AG20443 (cell line): ENCODE measurements at regions not wholly inside any gene's neighbourhood (a gene's known extent, or its start where the extent isn't known, plus 50 kb on each side); places are given as distances from the start of the nearest gene placed in this dataset.
A peak's percentile ranks its signal among the peaks of the same experiment; 100 is the strongest.

Experiments used
- DNase-seq: peaks from one replicate; pipeline ENCODE4 v3.0.0; 2012; ENCODE audit warnings: low spot score, mixed read lengths

DNA sequence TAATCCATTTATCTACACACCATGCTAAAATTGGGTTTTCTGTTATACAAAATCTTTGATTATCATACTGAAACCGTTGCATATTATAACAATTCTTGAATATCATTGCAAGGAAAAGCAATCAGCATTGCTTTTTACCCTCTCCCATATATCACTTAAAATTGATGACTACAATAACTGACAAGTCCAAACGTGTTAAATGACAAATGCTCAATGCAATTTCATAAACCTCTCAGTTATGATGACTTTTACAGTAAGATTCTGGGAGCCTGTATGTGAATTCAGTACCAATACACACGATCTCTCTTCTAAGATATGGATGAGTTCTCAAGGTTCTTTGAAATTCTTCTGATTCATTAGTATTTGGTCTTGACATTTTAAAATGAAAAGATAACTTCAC lies 368.5 kb upstream of the TRIB2 start:
- DNase-seq, result no peak

DNA sequence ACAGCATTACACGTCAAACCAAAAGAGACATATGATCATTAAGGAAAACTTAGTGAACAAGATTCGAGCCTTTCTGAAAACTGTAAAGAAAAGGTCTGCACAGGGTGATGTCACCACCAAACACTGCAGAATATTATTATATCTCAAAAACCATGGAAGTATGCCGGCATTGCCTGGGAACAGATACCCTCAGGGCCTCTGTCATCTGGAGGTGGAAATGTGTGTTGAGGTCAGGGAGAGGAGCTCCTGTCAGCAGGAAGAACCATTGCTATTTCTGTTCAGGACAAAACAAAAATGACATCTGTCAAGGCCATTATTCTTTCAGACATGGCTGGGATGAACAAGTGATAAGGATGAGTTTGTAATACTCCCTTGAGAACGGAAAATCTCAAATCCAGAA lies 365.9 kb upstream of the TRIB2 start:
- DNase-seq, result no peak

DNA sequence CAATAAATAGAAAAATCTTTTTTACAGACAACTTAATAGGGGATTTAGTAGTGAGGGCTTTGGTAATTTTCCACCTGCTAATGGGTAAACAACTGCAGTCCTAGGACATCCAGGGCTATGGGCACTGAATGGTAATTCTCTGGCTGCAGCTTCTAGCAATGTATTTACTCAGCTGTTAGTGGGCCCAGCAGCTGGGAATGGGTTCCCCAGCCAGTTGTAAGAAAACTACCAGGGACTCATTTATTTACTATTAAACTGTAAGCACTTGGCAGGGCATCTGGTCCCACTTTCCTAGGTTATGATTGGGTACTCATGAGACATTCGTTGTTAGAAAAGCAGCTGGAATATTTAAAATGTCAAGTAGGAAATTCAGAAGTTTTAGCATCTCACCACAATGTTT lies 363.8 kb upstream of the TRIB2 start:
- DNase-seq, result no peak

DNA sequence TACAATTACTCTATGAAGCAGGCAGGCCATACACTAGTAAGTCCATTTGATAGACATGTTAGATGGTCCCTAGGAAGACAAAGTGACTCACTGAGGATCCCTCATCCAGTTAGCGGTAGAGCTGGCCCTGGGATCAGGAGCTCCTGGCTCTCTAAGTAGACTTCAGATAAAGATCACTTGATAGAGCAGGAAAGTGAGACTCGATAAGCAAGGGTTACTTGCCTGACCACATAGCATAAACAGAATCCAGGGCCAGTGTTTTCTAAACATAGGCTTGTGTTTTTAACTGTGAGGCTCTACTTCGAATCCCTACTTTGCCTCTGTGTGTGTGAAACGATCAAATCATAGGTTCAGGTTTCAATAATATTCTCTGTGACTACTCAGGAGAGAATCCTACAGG lies 355.2 kb upstream of the TRIB2 start:
- DNase-seq, result no peak

DNA sequence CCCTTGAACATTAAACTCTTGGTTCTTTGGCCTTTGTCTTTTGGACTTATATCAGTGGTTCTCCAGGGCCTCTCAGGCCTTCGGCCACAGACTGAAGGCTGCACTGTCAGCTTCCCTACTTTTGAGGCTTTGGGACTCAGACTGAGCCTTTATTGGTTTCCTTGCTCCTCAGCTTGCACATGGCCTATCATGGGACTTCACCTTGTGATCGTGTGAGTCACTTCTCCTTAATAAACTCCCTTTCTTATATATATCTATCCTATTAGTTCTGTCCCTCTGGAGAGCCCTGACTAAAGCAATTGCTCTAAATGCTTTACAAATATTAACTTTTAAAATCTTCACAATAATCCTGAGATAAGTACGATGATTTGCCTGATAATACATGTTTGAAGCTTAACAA lies 353.6 kb upstream of the TRIB2 start:
- no peak for DNase-seq

DNA sequence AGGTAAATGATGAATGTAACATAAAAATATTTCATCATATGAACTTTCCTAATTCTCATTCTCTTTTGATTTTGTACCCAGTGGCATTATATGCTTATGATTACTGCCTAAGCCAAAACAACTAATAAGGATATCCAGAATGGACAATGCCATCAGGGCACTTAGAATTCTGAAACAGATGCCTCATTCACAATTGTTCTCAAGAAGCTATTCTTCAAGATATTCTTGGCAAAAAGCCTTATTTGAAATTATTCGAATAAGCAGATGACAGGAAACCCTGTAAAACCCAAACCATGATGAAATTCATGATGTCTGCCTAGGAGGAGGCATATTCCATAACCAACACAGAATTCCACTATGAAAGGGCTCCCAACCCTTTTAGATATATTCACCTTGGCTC lies 353.2 kb upstream of the TRIB2 start:
- no peak for DNase-seq

DNA sequence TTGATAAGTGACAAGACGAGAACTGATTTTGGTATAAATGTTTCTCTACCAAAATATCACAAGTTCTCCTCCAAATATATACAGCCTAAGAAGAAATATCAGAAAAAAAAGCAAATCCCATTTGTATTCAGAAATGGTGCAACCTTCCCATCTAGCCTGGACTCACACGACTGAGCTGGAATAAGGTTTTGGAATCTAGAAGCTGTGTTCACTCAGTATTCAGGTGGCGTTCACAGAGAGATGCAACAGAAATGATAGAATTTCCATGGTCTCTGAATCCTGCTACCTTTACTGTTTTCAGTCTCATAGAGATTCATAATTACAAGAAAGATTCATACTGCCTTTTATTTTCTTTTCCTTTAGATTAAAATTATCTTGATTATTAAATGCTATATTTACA lies 347.2 kb upstream of the TRIB2 start:
- DNase-seq, result no peak

DNA sequence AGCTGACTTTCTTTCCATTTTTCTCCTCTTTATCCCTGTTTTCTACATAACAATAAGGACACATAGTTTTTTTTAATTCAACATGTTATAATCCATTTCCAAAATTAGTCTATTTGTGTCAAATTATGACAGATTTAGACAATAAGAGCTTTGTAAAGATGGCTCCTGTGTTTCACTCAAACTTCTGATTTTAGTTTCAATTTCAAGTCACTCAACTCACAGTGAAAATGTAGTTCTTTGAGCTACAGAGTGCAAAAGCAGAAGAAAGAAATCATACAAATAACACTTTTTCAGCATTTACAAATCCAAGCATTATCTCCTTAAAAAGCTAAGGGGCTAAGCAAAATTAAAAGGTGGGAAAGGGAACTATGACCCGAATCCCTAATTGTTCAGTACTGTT lies 340.7 kb upstream of the TRIB2 start:
- DNase-seq, result no peak

DNA sequence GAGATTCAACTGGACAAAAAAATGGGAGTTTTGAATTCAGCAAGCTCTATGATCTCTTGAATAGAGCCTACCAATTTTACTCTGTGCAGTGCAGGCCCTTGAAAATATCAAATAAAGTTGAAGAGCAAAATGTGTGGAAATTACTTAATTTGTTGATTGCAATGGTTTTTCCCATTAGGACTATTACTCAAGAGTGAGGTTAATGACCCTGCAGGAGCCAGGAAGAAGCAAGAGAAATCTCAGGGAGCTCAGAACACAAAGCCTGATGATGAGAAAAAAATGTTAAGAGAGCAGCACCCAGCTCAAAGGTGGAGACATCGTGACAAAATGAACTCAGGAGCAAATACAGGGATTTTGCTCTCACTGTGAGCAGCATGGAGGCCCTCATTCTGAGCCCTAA lies 337.6 kb upstream of the TRIB2 start:
- DNase-seq, result no peak

DNA sequence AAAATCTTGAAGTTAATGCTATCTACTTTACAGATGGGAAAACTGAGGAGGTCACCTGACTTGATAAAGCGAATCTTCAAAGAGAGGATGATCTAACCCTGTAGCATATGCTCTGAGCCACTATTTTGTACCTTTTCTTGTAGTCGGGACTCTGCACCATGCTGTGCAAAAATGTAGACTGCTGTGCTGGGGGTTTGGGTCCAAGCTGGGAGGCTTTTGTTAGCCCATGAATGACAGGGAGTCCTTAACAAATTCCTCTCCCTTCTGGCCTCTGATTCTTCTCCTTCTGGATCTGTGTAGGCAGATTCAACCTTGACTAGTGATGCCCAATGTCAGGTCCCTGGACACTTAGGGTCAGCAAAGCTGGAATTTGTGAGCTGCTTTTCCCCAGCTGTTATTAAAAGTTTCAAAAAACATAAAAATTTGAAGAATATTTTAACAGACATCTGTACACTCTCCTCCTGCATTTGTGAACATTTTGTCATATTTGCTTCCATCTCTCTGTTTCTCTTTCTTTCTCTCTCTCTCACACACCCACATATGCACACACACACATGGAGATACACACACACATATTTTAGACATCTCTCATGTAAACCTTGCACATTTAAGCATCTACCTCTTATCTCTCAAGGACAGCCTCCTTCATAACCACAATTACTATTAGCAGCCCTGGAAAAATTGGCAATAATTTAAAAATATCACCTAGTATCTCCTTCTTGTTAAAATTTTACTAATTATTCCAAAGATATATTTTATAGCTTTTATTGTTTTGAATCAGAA lies 335.0 kb upstream of the TRIB2 start:
- DNase-seq, result no peak

DNA sequence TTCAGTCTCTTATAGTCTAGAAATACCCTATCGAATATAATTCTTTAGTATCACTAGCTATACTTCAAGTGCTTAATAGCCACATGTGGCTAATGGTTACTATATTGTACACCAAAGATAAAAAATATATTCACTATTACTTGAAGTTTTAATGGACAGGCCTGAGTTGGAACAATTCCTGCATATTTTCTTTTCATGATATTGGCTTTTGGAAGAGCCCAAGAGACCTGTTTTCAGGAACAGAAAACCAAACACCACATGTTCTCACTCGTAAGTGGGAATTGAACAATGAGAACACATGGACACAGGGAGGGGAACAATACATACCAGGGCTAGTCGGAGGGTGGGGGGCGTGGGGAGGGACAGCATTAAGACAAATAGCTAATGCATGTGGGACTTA lies 334.4 kb upstream of the TRIB2 start:
- no peak for DNase-seq

DNA sequence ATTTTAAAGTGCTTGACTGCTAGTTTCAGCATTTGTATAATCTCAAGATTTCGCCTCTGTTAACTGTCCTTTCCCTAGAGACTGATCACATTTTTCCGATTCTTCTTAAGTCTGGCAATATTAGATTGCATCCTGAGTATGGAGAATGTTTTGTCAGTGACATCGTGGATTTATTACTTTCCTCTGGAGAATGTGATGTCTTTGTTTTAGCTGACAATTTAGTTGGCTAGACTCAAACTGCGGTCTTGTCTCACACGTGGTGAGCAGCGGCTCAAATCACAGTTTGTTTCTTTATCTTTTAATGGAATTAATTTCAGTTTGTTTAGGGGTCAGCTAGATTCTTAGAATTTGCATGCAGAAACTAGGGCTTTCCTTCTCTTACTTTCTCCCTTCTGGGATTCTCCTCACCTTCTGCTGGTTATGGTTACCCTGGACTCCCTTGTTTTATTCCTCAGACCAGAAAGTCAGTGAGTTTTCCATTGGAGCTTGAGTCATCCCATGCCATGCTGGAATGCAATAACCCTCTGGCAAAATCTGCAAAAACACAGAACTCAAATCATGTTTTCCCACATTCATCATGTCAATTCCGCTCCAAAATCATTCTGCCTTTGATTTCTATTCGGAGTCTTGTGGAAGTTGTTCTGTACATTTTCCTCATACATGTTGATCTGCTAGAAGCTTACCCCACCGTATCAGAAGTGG lies 327.2 kb upstream of the TRIB2 start:
- peak; percentile 59 for DNase-seq

DNA sequence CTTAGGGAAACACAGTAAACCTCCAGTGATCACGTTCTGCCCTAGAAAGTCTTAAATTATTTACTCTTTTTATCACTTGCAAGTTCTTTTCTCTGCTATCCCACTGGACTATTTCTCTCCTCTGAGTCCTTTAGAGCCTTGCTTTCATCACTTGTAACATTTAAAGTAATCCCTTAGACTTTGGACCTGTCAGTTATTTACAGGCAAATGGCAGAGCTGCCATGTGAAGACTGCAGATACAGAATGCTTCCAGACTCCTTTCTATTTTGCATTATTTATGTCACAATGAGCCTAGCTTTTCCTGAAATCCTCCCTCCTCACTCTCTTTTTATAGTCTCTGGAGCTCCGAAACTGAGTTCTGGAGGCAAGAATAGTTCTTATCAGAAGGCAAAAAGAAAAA lies 325.6 kb upstream of the TRIB2 start:
- DNase-seq, result no peak

DNA sequence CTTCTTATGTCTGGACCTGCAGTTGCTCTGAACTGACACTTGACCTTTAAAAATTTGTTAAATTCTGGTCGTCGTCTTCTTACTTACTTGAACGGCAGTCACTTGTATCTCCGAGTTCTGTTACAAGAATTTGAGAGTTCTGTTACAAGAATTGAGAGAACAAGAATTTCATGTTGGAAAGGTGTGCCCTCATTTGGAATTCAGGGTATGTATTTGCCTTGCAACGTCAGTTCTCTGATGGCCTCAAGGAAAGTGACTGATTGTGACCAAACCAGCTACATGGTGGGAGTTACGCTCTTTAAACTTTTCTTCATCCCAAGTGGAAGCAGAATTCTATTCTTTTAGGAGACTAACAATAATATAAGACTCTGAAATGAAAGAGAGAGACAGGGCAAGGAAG lies 320.0 kb upstream of the TRIB2 start:
- no peak for DNase-seq

DNA sequence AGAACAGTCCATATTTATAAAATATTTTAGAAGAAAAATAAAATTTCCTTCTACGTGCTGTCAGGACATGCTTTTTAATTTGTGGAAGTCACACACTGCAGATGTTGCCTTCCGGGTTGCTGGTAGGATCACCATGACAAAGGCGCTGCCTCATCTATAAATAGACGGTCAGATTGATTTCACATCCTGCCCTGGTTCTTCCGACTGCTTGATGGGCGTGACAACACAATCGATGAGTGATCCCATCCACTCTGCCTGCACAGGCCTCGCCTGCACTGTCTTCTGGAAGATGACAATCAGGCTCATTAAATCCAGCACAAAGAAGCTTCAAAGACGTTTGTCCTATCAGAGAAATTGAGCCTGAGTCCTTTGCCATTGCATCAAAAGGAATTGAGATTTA lies 318.9 kb upstream of the TRIB2 start:
- peak; percentile 55 for DNase-seq

DNA sequence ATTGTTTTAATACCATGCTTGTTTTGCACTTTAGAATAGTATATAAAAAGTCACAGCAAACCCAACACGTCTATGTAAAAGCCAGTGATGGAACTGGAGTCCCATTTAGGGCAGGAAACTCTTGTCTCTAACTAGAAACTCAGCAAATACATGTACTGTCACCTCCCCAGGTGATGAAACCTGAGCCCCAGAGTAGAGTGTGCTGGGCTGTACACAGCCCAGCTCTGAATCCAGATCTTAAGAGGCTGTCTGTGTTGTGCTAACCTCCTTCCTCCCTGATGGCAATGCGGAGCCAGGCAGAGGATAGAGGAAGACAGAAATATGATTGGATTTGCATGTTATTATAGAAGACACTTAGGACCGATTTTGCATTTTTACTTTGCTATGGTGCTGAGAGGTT lies 317.5 kb upstream of the TRIB2 start:
- DNase-seq, result no peak

DNA sequence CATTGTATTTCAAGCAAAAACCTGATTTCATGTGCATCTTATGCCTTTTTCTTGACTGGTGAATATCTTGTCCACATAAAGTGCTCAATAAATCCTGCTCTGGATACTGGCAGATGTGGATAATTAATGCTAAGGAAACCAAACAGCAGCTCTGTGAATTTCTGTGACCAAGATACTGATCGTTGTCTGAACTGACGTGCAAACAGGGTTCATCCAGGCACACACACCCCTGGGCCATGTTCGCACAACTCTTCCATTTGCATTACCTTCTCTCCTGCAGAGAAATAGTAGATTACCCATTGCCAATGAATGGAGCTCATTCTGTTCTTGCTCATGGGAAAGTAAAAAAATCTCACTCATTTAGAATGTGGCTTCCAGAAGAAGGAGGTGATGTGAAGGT lies 316.2 kb upstream of the TRIB2 start:
- DNase-seq, result no peak

DNA sequence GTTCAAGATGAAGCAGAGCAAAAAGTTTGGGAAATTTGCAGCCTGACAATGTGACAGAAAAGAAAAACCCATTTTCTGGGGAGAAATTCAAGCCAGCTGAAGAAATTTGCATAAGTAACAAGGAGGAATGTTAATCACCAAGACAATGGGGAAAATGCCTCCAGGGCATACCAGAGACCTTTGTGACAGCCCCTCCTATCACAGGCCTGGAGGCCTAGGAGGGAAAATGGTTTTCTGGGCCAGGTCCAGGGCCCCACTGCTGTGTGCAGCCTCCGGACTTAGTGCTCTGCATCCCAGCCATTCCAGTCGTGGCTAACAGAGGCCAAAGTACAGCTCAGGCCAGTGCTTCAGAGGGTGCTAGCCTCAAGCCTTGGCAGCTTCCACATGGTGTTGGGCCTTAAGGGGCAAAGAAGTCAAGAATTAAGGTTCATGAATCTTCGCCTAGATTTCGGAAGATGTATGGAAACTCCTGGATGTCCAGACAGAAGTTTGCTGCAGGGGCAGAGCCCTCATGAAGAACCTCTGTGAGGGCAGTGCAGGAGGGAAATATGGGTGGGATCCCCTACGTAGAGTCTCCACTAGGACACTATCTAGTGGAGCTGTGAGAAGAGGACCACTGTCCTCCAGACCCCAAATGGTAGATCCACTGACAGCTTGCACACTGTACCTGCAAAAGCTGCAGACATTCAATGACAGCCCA lies 314.1 kb upstream of the TRIB2 start:
- DNase-seq, result no peak

DNA sequence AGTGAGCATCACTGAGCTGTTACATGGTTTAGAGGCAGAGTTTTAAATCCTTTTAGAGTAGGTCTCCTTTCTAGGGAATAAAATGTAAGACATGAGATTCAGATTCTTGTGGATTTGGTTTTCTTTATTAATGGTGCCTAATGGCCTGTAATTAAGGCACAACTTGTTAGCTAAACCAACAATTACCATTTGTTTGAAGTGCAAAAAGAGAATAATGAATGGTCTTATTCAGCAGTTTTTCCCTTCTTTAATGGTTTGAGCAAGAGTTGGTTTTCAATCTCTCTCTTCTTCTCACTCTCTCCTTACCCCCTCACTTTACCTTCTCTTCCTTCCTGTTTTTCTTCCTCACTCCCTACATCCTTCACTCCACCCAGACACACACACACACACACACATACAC lies 312.2 kb upstream of the TRIB2 start:
- no peak for DNase-seq

DNA sequence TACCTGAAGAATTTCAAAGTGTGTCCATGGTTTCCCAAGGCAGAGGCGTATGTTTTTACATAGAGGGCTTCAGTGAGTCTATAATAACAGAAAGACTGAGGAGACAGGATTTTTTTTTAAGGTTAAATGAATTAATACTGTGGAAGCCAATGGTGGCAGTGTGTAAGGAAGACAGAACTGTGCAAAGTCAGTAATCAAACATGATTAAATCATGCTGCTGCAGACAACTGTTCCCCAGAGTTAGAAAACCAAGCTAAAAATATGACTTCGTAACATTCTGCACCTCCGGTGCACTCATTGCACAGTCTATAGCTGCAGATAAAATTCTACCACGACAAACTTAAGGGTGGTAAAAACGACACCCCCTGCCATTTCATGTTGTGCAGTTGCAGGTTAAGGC lies 309.6 kb upstream of the TRIB2 start:
- no peak for DNase-seq

DNA sequence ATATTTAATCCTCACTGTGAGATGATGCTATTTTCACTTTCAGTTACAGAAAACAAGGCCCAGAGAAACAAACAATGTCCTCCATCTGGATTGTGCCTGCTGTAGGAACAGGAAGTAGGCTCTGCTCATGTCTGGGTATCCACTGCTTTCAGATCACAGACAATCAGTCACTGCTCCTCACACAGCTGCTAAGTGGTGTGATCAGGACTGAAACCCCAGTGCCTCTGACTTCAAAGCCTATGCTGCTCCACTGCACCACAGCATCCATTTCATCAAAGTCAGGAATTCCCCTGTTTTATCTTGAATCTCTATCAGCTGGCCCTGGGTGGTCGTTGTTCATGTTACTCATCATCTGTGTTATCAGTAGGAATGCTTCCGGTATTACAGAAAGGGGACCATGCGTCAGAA lies 303.8 kb upstream of the TRIB2 start:
- no peak for DNase-seq

DNA sequence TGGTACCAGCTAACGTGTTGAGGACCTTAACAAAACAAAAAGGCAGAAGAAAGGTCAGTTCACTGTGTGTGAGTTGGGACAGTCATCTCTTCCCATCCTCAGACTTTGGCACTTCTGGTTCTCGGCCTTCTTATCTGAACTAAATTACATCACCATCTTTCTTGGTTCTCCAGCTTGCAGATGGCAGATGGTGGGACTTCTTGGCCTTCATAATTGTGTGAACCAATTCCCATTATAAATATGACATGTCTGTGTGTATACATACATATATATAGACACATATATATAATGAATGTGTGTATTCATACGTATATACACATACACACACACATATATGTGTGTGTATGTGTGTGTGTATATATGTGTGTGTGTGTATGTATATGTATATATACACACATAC lies 301.2 kb upstream of the TRIB2 start:
- no peak for DNase-seq

DNA sequence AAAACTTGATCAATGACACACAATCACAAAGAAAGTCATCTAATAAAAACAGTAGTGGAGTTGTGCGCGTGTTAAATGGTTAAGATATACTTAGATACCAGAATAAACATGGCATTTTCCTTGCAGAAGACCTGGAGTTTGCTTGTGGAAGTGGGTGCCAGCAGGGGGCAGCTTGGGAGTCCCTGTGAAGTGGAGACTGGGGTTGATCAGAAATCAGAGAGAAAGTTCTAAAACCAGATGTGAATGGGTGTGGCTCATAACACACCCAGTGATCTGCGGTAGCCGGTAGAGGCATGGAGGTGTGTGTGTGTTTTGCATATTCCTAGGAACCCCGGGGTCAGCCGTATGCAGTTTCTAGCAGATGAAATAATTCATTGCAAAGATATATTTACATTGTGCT lies 300.1 kb upstream of the TRIB2 start:
- peak; percentile 57 for DNase-seq
